NCI-H1436 treated with DMSO at 0.1 percent for 48 hours (cell line): ENCODE measurements at regions not wholly inside any gene's neighbourhood (a gene's known extent, or its start where the extent isn't known, plus 50 kb on each side); places are given as distances from the start of the nearest gene placed in this dataset.
"Not testable (repeated sequence)": the region's sequence is repeated elsewhere in the genome, so short reads cannot be mapped to it uniquely, and the experiment has no call there.

Source experiments
- DNase-seq: peaks from one replicate; lab custom pipeline; 2025; lab: John Stamatoyannopoulos, UW

DNA sequence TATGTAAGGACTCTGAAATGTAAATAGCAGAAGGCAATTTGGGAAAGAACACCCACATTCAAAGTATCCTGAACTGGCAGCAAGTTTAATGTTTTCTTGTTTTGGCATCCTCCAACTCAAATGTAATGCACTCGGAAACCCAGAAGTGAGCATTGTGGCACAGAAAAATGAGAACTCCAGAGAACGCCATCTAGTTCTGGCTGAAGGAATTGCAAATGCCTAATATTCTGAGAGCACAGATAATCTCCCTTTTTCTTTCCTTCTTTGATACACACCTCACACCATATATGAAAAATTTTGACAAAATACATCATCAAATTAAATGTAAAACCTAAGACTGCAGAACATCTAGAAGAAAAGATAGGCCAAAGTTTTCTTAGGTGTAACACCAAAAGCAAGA is 52.1 kb downstream of the PWWP3B start:
- no peak for DNase-seq

DNA sequence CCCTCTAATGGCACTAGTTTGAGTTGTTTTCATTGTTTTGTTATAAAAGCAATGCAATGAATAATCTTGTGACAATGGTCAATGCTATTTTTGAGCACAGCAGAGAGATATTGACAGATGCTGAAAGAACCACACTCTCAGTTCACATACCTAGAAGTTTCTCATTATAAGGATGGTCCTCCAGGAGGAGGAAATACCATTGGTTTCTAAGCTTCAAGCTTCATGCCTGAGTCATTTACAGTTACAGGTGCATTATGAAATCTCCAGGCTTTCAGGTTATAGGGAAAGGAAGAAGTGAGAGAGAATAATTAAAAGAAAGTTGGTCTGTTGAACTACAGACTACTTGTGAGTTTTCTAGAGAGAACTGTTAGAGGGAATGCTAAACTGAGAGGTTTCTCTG is 75.3 kb downstream of the PWWP3B start:
- no peak for DNase-seq

DNA sequence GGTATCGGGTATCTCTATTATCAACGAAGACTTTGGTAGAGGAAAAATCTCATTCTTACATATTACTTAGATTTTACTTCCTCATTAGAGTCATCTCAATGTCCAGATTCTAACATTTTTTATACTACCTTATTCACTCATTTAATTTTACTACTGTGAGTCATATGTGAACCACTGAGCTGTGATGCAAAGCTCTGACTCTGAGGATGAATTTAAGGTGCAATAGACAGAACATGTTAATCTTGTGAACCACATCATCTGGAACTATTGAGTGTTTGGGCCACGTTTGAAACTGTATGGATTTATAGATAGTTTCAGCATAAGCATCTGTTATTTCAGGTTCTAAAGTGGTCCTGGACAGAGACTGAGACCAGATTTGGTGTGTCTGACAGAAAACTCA is 78.4 kb downstream of the PWWP3B start:
- no peak for DNase-seq

DNA sequence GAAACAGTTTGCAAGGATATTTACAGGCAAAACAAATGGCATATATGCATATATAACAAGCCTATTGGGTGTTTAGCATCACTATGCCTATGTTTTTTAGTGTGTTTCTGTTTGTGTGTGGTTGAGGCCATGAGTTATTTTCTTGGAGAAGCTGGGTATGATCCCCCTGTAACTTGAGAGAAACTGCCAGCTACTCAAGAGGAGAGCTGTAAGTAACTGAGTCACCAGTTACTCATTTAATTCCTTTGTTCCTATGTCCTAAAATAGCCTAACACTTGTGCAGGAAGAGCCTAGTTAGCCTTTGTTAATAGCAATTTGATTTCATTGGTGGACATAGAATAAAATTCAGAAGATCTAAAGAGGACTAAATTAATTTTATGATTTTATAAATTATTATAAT is 79.1 kb downstream of the PWWP3B start:
- DNase-seq: no peak

DNA sequence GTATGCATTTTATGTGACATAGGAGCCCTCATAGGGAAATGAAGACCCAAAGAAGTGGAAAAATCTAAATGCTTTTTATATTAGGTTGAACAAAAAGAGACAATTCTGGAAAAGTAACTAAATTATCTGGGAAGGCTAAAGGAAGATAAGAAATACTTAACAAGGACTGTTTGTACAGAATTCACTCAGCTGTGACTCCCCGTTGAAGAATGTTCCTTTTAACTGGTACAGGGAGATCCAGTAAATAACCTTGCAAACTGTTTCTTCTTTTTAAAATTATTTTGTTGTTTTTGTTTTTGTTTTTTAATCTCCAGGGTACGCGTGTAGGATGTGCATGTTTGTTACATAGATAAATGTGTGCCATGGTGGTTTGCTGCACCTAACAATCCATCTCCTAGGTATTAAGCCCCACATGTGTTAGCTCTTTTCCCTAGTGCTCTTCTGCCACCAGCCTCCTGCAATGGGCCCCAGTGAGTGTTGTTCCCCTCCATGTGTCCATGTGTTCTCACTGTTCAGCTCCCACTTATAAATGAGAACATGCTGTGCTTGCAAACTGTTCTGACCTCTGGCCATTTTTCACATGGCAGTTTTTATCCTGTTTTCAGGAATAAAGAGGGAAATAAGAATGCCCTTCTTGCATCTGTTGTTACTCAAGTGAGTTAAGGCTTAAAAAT is 81.7 kb downstream of the PWWP3B start:
- DNase-seq: no peak

DNA sequence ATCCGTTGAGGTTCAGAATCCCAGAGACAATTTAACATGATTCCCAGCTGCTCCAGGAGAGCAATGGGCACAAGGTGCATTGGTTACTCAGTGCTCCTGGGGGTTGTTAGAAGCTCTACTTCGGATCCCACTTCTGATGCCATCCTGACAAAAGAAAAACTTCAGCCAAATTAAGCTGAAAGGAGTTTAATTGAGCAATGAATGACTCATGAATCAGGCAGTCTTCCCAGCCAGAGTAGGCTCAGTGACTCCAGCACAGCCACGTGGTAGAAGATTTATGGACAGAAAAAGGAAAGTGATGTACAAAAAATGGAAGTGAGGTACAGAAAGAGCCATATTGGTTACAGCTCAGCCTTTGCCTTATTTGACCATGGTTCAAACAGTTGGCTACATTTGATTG is 95.7 kb downstream of the PWWP3B start:
- DNase-seq: no peak

DNA sequence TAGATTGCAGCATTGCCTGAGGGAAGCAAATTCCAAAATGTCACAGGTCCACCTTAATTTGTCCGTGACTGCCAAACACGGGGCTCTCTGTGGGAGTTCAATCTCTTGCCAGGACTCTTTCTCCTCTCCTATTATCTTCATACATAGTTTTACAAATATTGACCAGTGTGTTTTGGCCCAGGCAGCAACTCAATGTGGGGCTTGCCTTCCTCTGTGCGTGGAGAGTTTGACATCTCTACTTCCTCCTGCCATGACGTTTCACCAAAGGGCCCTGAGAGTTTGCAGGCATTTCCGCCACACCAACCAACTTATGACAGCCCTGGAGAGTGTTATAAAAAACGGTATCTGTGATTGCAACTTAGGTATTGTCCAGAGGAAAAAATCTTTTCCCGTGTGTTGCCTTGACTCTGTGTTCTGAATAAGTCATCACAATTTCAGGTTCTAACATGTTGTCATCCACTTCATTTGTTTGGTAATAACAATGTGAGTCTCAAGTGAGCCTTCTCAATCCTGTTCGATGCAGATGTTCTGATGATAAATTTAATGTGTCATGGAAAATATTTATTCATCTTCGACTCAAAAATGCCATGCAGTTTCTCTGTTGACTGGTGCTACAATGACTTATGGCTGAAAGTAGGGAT is 106.0 kb downstream of the PWWP3B start:
- not testable (repeated sequence) for DNase-seq

DNA sequence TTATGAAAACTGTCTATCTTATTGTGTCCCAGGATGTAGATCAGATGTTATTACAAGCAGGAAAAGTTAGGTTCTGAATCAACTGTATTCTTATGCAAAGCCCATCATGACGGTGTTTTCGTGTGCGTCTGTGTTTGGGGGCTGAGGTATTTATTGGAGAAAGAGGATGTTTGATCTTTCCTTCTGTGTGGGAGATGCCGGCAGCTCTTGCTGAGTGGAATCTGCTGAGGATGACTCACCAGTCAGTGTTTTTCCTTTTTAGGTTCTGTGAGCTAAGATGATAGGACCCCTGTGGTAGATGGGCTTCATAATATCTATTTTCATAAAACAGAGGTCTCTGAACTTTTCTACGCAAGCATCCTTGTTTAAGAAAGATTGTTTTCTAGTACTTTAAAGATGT is 107.1 kb downstream of the PWWP3B start:
- DNase-seq: not testable (repeated sequence)

DNA sequence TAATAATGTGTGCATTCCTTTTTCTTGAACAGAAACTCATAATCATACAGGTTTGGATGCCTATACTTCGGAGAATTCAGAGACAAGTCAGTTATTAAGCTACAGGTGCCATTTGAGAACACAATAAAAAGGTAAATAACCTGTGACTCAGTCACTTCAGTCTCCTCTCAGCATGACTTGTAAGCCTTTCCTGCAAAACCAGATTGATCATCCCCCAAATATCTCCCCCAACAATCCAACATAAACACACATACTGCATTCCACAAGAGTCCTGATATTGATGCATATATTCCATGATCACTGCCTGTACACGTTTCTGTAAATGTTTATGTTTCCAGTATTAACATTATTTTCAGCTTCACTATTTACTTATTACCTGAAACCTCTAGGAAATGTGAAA is 110.8 kb downstream of the PWWP3B start:
- DNase-seq: no peak

DNA sequence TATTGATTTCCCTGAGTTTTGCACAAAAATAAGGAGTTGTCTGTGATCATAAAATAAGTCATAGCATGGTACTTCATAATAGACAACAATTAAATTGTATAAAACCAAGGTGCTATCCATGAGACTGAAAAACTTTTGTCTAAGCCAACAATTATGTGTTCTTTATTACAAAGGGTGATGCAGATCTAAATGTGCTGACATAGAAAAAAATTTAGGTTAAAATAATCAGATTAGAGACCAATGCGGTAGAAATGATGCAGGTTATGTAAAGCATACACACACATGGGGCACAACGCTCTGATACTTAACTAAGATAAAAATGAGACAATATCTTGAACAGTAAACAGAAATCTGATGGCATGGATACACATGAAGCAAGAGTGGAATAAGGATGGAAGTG is 113.3 kb downstream of the PWWP3B start:
- no peak for DNase-seq

DNA sequence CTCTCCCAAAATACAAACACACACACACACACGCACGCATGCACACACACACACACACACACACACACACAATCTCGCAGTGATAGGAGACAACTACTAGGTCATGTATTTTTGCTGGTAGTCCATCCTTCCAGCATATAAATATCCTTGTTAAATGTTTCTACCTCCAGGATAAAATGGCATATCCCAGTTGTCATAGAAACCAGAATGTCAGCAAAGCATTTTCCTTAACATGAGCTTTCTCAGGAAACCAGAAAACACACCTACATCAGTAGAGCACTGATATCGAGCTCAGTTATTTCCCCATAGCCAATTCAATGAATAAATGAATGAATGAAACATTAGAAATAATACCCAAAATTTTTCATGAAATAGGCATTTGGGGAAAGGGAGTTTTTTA is 115.7 kb downstream of the PWWP3B start:
- DNase-seq: no peak

DNA sequence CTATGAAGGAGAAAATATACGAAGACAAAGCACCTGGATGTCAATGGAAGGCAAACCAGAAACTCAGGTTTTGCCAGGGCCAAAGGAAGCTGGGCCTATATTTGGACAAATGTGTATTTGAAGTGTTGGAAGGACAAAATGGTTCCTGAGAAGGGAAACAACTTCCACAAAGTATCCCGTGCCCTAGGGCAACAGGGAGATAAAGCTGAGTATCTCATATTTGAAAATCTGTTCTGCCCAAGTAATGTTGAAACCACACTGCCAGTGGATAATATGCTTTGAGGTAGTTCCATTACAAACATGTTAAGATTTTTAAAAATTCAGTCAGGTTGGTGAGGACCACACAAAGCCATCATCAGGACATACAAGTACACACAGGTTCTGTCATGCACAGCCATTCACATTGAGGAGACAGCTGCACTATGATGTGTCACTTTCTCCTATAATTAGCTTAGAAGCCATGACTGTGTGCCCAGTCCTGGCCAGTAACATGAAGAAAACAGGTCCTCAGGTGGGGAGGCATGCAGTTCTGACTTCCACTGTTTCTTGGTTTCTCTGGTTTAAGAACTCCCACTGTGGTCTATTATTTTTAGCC is 116.4 kb downstream of the PWWP3B start:
- no peak for DNase-seq

DNA sequence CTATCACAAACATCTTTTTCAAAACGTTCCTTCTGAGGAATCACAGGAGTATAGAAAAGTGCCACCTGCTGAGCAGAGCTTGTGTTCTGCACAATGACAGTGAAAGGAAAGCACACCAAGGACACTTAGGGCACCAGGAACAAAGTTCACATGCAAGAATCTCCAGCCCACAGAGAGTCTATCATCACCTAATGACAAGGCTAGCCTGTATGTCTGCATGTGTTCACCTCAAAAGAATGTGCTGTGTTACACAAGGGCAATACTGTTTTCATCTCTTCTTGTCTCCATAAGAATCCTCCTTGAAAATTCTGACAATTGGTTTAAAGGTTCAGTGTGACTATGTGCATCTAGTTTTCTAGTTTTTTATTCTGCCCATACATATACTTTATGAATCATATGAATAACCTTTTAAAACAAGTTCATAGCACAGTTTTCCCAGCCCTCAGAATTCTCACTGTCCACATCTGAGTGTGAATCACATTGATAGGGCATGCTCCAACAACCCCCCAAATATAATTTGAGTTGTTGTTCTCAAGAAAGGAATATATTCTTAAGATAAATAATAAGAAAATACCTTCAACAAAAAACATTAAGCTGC is 118.0 kb downstream of the PWWP3B start:
- DNase-seq: no peak

DNA sequence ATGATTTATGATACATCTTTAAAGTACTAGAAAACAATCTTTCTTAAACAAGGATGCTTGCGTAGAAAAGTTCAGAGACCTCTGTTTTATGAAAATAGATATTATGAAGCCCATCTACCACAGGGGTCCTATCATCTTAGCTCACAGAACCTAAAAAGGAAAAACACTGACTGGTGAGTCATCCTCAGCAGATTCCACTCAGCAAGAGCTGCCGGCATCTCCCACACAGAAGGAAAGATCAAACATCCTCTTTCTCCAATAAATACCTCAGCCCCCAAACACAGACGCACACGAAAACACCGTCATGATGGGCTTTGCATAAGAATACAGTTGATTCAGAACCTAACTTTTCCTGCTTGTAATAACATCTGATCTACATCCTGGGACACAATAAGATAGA is 122.7 kb downstream of the PWWP3B start:
- not testable (repeated sequence) for DNase-seq

DNA sequence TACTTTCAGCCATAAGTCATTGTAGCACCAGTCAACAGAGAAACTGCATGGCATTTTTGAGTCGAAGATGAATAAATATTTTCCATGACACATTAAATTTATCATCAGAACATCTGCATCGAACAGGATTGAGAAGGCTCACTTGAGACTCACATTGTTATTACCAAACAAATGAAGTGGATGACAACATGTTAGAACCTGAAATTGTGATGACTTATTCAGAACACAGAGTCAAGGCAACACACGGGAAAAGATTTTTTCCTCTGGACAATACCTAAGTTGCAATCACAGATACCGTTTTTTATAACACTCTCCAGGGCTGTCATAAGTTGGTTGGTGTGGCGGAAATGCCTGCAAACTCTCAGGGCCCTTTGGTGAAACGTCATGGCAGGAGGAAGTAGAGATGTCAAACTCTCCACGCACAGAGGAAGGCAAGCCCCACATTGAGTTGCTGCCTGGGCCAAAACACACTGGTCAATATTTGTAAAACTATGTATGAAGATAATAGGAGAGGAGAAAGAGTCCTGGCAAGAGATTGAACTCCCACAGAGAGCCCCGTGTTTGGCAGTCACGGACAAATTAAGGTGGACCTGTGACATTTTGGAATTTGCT is 123.8 kb downstream of the PWWP3B start:
- not testable (repeated sequence) for DNase-seq

DNA sequence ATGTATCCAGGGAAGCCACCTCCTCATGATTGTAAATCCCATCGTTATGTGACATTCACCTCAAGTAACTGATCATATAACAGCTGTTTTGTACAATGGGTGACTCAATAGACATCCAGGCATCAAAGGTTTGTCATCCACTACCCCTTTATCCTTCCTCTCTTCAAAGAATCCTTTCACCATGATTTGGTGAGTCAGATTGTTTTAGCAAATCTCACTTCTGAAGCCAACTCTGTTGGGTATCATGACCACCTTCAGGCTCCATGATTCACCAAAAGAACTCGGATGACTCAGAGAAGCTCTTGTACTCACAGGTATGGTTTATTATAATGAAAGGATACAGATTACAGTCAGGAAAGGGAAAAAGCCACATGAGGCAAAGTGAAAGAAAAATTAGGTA is 132.1 kb downstream of the PWWP3B start:
- no peak for DNase-seq

DNA sequence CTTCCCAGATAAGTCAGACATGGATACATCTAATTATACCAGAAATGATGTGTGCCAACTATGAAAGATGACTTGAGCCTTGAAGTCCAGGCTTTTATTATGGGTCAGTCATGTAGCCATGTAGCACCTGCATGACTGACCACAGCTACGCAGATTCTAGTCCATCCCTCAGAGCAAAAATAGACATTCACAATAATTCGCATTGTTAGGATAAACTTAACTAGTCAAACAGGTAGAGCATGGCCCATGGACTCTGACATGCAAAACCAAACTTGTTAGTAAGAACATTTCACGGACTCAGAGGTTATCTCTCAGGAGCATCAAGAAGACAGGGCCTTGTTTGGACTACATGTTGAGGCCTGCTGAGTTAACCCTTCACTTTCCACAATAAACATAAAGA is 132.6 kb downstream of the PWWP3B start:
- DNase-seq: no peak

DNA sequence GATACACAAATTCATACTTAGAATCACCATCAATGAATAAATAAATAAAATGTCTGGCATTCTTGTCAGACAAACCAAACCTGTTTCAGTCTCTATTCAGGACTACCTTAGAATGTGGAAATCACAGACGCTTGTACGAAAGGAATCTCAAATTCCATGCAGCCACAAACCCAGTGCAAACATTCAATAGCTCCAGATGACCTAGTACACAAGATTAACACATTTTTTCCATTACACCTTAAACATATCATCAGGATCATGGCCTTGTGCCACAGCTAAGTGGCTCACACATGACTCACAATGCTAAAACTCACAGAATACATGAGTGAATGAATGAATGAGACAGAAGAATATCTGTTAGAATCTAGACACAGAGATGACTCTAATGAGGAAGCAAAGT is 134.2 kb downstream of the PWWP3B start:
- DNase-seq: no peak

DNA sequence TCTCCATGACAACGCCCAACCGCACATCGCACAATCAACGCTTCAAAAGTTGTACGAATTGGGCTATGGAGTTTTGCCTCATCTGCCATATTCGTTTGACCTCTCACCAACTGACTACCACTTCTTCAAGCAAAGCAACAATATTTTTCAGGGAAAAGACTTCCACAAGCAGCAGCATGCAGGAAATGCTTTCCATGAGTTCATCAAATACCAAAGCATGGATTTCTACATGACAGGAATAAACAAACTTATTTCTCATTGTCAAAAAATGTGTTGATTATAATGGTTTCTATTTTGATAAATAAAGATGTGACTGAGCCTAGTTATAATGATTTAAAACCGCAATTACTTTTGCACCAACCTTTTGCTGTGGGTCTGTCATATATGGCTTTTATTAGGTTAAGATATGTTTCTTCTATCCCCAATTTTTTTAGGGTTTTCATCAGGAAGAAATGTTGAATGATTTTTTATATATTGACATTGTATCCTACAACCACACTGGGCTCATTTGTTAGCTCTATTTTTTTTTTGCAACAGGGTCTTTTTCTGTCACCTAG is 138.4 kb downstream of the PWWP3B start:
- DNase-seq: no peak

DNA sequence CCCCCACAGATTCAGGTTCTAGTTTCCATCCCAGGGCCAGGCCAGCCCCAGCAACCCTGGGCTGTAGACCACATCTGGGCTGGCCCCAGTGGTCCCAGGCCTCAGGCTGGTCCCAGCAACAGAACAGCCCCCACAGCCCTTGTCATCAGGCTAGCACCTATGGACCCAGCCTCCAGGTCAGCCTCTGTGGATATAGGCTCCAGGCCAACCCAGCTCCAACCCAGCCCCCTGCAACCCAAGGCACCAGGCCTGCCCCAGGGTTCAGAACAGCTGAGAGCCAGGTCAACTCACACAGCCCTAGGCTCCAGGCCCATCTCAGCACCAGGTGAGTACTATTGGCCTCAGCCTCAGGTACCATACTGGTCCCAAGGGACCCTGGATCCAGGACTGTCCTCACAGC is 155.3 kb downstream of the PWWP3B start:
- no peak for DNase-seq

DNA sequence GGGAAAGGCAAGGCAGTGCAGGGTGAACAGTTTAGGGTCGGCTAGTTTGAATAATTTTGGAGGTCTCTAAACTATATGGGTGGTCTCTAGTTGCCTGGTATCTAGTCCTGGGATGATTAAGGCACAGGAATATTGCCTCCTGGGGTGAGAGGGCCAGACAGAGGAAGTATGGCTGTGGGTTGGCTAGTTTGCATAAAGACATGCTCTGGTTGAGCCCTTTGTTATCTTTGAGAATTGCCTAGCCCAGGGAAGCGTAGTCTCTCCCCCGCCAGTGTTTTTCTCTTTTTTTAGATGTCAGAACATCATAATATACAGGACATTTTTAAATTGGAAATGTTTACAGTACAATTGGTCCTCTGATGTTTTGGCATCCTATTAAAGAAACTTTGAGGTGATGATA is 163.5 kb downstream of the PWWP3B start:
- no peak for DNase-seq

DNA sequence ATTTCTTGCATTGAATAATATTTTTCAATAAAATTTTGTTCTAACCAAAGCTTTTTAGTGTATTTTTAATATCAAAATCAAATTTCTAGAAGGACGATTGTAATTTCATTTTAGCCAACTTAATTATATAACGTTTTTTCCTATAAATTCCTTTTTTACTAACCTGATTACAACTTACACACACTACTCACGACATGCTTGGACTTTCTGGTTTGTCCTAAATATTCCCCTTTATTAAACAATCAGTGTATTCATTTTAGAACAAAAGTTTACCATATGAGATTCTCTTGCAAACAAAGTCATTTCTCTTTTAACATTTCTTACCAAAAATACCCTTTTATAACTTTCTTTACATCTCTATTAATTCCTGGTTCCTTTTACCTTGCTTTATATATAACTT is 173.7 kb downstream of the PWWP3B start:
- DNase-seq: no peak

DNA sequence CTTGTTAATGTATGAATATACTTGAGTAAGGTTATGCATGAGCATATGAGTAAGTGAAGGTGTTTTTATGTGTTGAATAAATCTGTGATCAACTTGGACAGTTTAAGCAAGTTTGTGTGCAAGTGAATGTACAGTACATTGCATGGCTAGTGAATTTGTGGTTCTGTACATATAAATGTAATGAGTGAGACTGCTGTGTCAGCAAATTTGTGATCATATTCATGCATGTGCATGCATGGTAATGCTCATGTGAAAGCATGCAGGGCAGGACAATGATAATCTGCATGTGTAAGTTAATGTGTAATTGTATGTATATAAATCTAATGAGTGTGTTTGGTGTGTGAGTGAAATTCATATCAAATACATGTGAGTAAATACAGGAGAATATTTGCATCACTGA is 188.5 kb downstream of the PWWP3B start:
- no peak for DNase-seq
